ENCODE measurements at regions not wholly inside any gene's neighbourhood (a gene's known extent, or its start where the extent isn't known, plus 50 kb on each side); places are given as distances from the start of the nearest gene placed in this dataset.

- no peak for TF ChIP-seq YY1 (IDR thresholded peaks at IDR 0.05; ENCODE audit: low read depth)
- TF ChIP-seq RAD21 (IDR thresholded peaks at IDR 0.05; ENCODE audit: low read depth), result no peak
- TF ChIP-seq, protein P1, sequence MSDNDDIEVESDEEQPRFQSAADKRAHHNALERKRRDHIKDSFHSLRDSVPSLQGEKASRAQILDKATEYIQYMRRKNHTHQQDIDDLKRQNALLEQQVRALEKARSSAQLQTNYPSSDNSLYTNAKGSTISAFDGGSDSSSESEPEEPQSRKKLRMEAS (IDR thresholded peaks at IDR 0.05), result no peak
- no peak for TF ChIP-seq EP300 (IDR thresholded peaks at IDR 0.05; ENCODE audit: borderline replicate concordance)
- TF ChIP-seq FOXM1 (IDR thresholded peaks at IDR 0.05; ENCODE audit: borderline replicate concordance, low read depth), result no peak
- TF ChIP-seq TAF1 (IDR thresholded peaks at IDR 0.05; ENCODE audit: low read depth), result no peak
- no peak for TF ChIP-seq REST (IDR thresholded peaks at IDR 0.05; ENCODE audit: low read depth)
Observed at GRCh38 chr6:4382362-4382853, 247.0 kb upstream of the ECI2 start.
